Hindlimb muscle (tissue), 1 donor: ENCODE measurements at regions not wholly inside any gene's neighbourhood (a gene's known extent, or its start where the extent isn't known, plus 50 kb on each side); places are given as distances from the start of the nearest gene placed in this dataset.

Experiments
- DNase-seq: peaks from one replicate; pipeline ENCODE4 v3.0.0-alpha.2; 2013

DNA sequence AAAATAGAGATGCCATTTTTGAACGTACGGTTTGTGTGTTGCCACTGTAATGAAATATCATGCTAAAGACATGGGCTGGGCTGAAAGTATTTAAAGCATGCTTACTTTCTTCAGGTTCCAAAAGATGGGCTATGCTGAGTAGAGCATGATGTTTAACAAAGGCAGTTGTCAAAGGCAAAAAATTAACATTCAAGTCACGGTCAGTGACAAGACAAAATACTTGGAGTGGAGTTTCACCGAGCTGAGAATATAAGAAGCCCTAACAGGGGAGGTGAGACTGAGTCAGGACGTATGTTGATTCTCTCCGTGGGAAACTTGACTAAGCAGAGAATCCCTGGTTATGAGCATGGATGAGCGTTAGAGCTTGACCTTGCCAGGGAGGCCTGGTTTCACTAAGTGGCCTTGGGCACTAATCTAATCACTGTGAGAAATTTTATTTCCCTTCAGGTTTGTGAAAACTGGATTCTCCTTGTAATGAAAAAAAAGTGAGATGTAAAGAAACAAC lies 218.2 kb upstream of the ADAMTS9 start:
- no peak for DNase-seq

DNA sequence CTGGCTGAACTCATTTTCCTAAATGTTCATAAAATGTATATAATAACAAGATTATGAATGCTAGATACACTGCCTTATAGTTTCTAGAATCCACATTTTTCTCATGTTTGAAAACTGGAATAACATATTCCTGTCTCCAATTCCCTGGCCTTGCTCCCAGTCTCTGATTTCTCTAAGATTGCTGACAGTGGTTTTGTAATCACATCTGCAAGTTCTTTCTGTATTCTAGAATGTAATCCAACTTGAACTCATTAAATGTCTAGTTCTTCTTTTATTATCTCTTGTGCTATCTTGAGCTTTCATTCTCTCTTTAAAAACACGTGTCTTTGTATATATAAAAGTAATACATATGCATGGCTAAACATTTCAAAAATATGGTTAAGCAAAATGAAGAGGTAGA lies 215.2 kb upstream of the ADAMTS9 start:
- peak; percentile 54 for DNase-seq

DNA sequence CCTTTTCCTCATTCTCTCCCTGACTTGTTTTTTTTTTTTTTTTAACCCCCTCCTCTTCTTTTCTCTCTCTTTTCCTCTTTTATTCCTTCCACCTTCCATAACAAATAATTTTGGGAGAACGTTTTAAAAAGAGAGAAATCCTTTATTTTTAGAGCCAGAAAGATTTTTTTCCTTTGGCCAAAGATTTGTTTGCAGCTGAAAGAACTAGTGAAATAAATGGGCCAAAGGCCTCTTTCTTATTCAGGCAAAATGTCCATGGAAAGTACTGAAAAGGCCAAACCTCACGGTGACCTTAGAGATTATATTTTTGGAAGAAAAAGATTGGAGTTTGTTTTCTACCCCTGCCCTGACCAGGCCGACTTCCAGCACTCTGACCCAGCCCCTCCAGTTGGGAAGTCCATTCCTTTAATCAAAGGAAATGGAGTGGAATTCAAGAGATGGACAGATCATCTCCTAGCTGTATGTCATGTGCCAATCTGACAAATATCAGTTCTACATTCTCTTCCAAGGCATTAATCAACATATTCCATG lies 214.3 kb upstream of the ADAMTS9 start:
- DNase-seq: no peak

DNA sequence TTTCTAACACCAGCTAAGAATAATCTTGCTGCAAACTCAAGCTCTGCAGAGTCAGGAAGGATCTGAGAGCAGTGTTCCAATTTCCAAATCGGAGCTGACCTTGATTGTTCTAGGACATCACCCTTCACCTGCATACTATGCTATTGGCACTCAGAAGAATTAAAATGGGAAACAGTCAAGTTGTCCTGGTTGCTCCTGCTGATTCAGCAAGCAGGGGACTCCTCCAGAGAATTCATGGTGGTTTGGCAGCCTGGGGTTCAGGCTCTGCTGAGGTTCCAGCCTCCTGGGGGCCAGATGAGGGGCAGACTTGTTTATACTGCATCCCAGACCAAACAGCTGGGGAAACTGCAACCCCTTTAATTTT lies 213.7 kb upstream of the ADAMTS9 start:
- DNase-seq: no peak

DNA sequence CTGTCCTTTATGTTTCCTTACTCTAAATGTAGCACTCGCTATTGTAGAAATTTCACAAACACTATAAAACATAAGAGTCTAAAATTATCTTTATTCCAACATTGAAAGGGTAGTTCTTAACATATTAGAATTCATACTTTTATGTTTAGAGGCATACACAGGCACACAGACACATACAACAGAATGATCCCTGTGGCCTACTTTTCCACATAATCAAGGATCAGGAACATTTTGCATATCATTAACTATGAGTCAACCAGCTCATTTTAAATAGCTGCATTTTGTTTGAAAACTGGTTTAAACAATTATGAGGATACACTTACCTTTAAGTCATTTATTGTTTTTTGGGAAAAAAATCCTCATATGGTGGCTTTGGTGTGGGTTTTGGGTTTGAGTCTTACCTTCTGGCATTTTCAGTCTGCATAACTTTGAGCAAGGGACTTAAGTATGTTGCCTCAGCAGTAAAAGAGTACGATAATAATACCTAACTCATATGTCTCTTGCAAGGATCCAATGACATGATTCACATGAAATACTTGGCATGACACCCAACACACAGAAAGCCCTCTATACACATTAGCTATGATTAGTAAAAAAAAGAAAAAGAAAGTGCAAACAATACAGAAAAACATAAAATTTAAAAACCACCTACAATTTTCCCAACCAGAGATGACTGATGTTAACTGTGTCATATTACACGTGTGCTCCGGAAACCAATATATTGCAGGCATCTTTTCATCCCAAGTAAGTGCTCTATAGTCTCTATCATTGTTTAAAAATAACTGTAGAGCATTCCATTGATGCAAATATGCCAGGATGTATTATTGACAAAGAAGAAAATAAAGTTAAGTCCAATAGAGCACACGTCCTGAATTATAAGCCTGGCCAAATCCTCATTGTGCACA lies 213.1 kb upstream of the ADAMTS9 start:
- no peak for DNase-seq

DNA sequence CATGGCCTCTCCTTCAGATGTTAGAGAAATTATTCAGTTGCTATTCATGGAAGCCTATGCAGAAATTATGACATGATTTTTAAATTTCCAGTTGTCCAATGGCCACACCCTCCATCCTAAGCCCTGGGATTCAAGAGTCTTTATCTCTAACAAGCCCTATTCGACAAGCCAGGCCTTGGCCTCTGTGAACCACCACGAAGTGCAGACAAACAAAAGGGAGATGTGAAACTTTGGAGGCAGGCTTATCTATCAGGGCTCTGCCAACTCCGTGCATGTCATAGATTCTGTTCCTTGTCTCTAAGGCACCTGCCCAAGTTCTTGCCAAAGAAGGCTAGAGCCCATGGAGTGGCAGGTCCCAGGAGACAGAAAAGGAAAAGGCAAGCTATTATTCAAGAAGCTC lies 212.4 kb upstream of the ADAMTS9 start:
- no peak for DNase-seq

DNA sequence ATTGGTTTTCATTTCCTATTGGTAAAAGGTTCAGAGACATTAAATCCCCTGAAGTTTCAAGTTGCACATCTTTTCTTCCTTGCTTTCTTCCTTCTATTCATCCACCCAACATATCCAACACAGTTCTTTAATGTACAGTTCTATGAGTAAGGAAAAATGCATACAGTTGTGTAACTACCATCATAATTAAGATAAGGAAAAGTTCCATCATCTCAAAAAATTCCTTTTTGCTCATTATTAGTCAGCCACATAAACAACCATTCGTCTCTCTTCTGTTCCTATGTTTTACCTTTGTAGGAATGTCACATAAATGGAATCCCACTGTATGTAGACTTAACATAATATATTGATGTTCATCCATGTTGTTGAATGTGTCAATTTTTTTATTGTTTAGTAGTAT lies 211.1 kb upstream of the ADAMTS9 start:
- DNase-seq: no peak

DNA sequence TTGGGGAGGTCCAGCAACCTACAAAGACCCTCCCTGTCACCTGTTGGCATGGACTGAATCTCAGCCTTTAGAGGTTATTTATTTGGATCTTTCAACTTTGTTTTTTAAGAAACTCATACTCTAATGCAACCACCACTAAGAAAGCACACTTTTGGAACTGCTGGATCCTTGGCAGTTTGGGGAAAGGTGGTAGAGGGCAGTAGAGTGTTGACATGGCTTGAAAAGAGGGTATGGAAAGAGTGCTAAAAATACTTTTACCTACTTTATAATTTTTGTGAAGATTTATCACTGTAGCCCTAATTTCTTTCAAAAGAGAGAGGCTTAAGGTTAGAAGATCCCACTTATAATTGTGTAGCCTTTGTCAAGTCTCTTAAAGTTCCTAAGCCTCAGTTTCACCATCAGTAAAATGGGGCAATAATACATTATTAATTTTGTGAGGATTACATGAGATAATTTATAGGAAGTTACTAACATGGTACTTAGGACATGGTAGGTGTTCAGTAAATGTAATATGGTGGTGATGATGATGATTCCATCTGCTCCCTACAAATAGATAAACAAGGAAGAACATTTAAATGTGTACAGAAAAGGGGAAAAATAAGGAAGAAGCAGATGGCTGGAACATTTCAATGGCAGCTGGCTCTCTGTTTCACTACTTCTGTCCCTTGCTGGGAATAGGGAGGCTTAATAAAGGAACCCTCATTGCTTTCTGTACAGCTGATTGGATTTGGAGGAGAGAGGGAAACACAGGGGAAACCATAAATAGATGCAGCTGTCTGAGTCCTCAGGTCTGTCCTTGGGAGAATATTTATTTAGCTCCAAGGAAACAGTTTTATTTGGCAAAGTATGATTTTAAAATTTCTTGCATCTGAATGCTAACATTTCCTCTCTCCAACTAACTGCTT lies 208.4 kb upstream of the ADAMTS9 start:
- DNase-seq: peak; percentile 79

DNA sequence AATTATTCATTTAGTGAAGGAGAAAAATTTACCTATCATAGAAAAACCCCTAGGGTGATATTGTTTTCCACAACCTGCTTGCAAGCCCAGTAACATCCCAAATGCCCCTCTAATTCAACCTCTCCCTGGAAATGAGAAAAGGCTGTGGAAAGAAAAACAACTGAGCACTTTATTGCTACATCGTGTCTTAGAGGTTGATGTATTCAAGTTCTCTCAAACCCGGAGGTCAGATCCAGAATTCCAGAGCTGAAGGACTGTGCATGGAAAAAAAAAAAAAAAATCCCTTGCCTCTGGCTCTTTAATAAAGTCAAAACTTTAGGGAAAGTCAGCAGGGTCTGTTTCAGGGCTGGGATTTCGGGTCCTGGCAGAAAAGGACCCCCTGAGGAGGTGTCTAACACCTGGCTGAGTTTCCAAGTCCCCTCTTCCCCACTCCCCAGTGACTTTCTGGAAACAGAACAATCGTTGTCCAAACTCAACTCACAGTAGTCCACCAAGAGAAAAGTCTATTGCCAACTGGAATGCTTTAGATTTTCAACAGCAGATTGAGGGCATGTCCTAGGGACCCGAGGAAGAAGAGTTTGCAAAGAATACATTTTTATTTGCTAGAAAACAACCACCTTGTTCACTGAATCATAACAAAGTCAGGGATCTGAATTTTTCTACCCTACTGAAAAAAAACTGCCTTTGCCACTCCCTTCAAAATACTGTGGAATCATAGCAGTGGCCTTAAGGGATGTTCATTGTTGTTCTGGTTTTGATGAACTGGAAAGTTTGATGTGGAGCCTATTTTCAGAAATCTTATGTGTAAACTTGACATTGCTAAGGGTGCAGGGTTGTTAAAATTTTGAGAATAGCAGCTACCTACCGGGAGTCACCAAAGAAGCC lies 207.5 kb upstream of the ADAMTS9 start:
- DNase-seq: peak; percentile 48

DNA sequence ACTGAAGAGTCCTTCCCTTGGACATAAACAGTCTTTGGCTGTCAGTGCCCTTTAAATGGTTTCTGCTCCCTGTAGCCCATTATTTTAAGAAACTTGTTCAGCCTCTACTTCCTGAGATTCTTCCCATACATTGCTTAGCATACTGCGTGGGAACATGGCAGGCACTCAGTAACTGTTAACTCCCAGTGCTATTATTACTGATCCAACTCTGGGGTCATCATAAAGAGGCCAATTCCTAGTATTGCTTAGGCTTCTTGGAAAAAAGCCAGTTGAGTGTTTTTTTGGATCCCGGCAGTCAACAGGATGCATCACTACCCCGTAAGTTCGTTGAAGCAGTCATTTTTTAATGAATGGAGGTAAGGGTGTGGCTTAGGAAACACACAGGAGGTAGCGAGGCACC lies 206.2 kb upstream of the ADAMTS9 start:
- no peak for DNase-seq

DNA sequence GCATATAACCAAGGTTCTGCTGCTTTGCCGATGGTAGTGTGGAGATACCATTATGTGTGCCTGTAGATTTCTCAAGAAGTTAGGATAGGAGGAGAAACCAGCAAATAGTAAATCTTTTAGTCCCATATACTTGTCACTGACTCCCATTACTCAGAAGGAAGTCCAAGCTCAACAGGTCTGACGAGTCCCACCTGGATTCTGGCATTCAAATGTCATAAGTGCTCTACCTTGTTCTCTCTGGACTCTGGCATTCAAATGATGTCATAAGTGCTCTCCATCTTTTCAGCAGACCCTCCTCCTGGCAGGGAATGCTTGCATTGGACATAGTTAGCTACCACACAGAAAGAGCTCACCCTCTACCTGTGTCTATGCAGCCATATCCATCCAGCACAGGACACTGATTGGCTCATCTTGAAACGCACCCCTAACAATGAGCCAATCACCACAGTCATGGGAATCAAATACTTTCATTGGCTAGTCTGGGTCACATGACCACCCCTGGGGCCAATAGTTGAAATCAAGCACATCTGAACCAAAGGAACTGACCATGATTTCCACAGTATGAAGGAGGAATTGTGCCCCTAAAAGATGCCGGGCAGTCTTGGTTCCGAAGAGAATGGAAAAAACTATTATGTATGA lies 205.0 kb upstream of the ADAMTS9 start:
- no peak for DNase-seq

DNA sequence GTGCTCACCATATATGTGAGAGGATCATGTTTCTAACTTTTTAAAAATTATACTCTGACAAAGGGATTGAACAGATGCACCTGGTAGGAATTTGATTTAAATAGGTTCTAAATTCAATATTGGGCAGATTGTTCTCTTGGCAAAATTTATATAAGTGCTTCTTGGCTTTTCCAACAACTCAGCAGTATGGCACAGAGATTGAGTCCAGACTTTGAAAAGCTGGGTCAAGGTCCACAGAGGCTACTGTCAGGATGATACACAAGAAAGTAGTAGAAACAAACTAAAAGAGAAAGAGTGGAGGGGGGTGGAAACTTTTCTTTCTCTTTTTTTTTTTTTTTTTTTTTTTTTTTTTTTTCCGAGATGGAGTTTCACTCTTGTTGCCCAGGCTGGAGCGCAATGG lies 203.2 kb upstream of the ADAMTS9 start:
- DNase-seq: no peak

DNA sequence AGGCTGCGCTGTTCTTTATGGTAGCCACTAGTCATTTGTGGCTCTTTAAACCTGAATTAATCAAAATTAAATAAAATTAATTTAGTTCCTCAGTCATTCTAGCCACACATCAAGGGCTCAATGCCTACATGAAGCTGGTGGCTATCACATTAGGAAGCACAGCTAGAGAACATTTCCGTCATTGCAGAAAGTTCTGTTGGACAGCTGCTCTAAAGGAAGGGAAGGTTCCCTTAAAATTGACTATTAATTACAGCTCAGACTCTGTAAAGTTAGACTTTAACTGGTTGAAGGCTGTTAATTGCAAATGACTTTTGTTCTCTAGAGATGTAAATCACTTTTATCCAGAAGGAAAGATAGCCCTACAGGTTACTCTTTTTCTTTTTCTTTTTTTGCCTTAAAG lies 202.7 kb upstream of the ADAMTS9 start:
- DNase-seq: no peak

DNA sequence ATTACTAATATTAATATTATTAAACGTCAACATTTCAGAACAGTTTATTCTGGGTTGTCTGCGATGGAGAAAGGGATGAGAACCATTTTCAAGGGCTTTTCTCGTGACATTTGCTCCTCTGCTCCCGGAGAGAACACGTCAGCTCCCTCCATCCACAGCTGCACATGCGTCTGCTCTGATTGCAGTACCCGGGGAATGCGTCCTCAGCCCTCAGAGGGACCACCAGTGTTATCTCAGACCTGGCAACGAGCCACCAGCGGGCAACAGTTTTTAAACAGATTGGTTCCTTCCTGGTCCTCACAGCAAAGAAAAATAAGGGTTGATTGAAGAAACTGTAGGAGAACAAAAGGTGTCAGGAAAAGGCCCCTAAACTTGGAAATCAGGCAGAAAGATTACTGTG lies 202.2 kb upstream of the ADAMTS9 start:
- no peak for DNase-seq

DNA sequence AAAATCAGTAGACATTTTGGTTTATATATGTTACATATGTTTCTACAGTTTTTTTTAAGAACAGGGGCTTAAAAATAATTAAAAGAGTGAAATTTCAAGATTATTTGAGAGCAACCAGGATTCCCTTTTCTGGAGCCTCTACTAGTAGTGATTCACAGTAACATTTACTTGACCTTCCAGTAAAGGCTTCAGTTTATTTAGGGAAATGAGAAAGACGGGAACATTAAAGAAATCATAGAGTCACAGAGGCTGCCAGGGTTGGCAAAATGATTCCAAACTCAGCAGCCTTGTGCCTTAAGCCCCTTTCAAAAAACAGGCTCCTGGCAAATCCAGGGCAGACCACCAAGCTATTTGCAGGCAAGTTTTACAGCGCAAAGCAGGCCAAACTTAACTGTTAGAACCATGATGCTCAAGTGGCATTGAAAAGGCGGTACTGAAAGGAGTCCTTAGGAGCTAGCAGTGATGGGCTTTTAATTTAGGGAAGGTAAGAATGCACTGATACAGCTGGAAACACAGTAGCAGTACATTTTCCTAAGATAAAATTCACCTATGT lies 201.1 kb upstream of the ADAMTS9 start:
- DNase-seq: no peak

DNA sequence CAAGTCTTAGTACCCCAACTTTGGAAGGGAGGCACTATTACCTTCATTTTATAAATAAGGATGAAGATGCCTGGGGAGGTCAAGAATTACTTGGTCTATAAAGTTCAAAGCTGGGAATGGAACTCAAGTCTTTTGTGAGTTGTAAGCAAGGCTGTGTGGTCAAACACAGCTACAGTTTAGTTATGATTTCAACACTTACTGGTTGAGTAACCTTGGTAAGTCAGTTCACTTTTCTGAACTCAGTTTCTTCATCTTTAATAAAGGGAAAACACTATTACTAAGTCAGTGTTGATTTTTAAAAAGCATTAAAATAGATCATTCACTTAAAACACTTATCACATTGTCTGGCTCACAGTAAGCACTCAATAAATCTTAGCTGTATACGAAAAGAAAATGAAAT lies 200.4 kb upstream of the ADAMTS9 start:
- DNase-seq: no peak

DNA sequence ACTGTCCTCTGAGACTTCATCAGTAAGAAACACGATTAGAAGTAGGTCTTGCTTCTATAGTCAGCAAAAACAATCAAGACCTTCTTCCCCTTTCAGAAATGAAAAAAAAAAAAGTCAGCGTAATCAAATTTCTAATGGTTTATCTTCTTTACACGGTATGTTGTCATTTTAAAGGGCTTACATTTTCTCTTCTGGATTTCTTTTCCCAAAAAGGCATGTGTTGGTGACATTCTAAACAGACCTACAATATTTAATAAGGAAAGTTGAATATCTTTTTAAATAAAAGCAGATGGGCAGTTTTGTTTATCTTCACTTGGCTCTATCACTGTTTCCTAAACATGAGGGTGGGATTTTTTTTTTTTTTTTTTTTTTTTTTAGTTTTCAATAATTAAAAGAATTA lies 197.3 kb upstream of the ADAMTS9 start:
- DNase-seq: no peak

DNA sequence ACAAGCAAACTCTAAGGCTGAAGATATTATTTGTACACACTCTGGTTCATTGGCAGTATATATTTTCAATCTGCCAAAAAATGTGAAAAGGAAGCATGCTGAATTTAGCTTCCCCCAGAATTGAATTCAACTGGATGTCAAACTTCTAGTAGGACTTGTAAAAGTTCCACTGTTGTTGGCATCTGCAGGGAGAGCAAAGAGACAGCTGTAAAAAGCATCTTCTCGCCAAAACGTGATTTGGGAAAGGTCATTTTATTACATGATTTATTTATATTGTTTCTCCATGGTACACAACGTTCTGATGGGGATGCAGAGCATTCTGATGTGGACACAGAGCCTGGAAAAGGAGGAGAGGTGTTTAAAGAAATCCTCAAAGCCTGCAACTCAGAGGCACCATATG lies 196.7 kb upstream of the ADAMTS9 start:
- DNase-seq: peak; percentile 60

DNA sequence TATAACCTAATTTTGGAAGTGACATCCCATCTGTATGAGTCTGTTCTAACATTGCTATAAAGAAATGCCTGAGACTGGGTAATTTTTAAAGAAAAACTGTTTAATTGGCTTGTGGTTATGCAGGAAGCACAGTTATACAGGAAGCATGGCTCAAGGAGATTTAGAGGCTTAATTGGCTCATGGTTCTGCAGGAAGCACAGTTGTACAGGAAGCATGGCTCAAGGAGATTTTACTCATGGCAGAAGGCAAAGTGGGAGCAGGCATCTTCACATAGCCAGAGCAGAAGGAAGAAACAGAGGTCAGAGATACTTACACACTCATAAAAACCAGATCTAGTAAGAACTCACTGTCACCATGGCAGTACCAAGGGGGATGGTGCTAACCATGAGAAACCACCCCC lies 193.1 kb upstream of the ADAMTS9 start:
- DNase-seq: no peak

DNA sequence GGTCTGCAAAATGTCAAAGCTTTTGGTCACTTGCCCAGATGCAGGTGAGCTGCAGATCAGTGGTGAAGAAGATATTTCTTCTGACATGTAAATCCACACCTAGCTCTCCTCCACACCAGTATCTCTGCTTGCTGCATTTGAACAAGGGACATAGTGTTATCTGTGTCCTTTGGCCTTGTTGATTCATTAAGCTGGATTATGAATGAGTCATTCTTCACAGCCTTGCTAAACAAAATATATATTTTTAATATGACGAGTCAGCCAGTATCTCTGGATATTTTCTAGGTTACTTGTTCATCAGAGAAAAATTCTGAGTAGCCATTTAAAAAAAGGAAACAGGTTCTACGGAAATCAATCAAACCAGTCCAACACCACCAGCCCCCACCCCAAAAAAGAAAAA lies 190.6 kb upstream of the ADAMTS9 start:
- DNase-seq: no peak

DNA sequence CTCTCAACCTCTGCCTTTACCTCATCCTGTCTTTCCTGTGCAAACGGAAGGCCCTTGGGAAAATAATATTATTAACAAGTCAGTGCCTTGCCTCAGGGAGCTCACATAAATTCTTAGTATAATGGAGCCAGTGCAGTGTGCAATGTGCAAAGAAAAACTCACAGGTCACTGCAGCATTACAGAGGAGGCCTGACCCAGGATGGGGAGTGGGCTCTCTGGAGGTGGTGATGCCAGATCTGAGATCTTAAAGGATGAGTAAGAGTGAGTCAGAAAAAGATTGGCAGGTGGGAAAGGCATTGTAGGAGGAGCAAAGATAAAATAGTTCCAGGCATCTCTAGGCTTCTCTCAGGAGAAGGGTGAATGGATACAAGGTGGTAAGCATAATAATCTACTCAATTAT lies 185.6 kb upstream of the ADAMTS9 start:
- DNase-seq: no peak
